Lung (tissue), 11 donors: ENCODE measurements at regions not wholly inside any gene's neighbourhood (a gene's known extent, or its start where the extent isn't known, plus 50 kb on each side); places are given as distances from the start of the nearest gene placed in this dataset.

Experiments
- ATAC-seq: fragments of 200-7000 bp; cut with Tn5 transposase; one replicate; pipeline ENCODE4 v1.9.1; 2020; ENCODE audit warnings: moderate number of reproducible peaks; ENCODE audit not compliant: insufficient read depth, low FRiP score
- DNase-seq, 3 donors: peaks; one replicate each; pipeline ENCODE4 v3.0.0-alpha.2; 2013 to 2017
- H3K27ac ChIP-seq, 2 donors: one replicate each; pipeline ENCODE4 v1.5.1; 2013; ENCODE audit warnings: mild to moderate bottlenecking in 2 of 2, moderate library complexity in 2 of 2, control low read depth in 1 of 2, inconsistent platforms in 1 of 2, low read depth in 1 of 2, low read length in 1 of 2
- H3K27me3 ChIP-seq, 3 donors: one replicate each; pipeline ENCODE4 v1.5.1; 2013; ENCODE audit warnings: low read length in 2 of 3; ENCODE audit not compliant: control insufficient read depth in 3 of 3, insufficient read depth in 3 of 3
- H3K36me3 ChIP-seq, 4 donors: one replicate each; pipeline ENCODE4 v1.5.1; 2013; ENCODE audit warnings: low read length in 4 of 4, mild to moderate bottlenecking in 1 of 4, moderate library complexity in 1 of 4; ENCODE audit not compliant: control insufficient read depth in 4 of 4, insufficient read depth in 4 of 4
- H3K4me1 ChIP-seq, 5 donors: one replicate each; pipeline ENCODE4 v1.5.1; 2013; ENCODE audit warnings: low read length in 5 of 5, mild to moderate bottlenecking in 2 of 5, moderate library complexity in 1 of 5; ENCODE audit not compliant: control insufficient read depth in 5 of 5, insufficient read depth in 5 of 5
- H3K4me3 ChIP-seq: one replicate; pipeline ENCODE4 v1.5.1; 2013; ENCODE audit warnings: mild to moderate bottlenecking, control low read depth, moderate library complexity
- H3K9ac ChIP-seq, 2 donors: one replicate each; pipeline ENCODE4 v1.5.1; 2013; ENCODE audit warnings: low read length in 2 of 2, control low read depth in 1 of 2; ENCODE audit not compliant: insufficient read depth in 1 of 2
- H3K9me3 ChIP-seq, 4 donors: one replicate each; pipeline ENCODE4 v1.5.1; 2013; ENCODE audit warnings: low read length in 3 of 4, mild to moderate bottlenecking in 1 of 4, moderate library complexity in 1 of 4; ENCODE audit not compliant: control insufficient read depth in 4 of 4, insufficient read depth in 3 of 4
- WGBS, 2 donors: extraction: QIAGEN DNeasy Blood & Tissue Kit; methylation state at CpG; one replicate each; pipeline ENCODE4 v1.1.7; 2013; 5-methylcytosine and 5-hydroxymethylcytosine counted together
- TF ChIP-seq, protein P1 (sequence below): IDR thresholded peaks from 2 replicates; pipeline ENCODE4 v1.5.1; 2012; ENCODE audit warnings: mild to moderate bottlenecking; ENCODE audit errors: control extremely low read depth, extremely low read depth
- donor health status: control.
- donor health status: control.
- donor health status: Bipolar disorder and iron deficiency.
- donor health status: healthy.
- donor health status: DM: yes; HTN: yes; CAD: no.

DNA sequence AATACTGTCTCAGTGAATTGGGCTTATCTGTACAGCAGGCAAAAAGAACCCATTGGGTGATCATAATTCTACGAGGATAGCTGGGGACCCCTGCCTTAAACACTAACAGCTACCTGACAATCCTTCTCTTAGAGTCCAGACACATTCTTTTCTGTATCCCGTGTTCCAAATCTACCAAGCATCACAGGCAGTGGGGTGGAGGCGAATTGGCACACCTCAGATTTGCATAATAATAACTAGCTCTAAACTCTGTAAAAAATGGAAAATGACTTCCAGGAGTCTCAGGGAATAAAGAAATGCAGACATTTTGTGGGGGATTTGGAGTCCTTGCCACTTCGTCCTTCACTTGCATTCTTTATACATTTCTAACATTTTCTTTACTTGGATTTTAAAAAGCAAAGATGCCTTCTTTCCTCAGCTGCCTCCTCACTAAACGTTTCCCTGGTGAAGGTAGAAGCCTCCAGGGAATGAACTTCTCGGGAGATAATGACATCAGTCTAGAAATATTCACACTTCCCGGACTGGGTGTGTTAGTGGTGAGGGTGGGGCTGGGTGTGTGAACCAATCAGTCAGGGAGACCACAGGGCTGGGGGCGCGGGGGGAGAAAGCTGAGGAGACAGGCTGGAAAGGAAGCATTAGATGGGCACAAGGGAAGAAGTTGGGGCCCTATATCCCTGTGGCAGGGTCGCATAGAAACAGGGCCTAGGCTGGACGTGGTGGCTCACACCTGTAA lies 59.1 kb upstream of the BOD1L2 start:
- WGBS, 2 donors, result 69 to 80% methylated on average over 11 of the region's 11 CpGs
- H3K27me3 ChIP-seq, result no peaks in the 10 kb centered on the region
- no peaks in the 10 kb centered on the region for H3K36me3 ChIP-seq
- no peak for DNase-seq
- no peak overlapping the region for H3K27ac ChIP-seq
- no peaks in the 10 kb centered on the region for H3K4me1 ChIP-seq
- no peak for ATAC-seq
- TF ChIP-seq, protein P1, sequence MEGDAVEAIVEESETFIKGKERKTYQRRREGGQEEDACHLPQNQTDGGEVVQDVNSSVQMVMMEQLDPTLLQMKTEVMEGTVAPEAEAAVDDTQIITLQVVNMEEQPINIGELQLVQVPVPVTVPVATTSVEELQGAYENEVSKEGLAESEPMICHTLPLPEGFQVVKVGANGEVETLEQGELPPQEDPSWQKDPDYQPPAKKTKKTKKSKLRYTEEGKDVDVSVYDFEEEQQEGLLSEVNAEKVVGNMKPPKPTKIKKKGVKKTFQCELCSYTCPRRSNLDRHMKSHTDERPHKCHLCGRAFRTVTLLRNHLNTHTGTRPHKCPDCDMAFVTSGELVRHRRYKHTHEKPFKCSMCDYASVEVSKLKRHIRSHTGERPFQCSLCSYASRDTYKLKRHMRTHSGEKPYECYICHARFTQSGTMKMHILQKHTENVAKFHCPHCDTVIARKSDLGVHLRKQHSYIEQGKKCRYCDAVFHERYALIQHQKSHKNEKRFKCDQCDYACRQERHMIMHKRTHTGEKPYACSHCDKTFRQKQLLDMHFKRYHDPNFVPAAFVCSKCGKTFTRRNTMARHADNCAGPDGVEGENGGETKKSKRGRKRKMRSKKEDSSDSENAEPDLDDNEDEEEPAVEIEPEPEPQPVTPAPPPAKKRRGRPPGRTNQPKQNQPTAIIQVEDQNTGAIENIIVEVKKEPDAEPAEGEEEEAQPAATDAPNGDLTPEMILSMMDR, result no peak
- H3K4me3 ChIP-seq, result no peak overlapping the region
- H3K9ac ChIP-seq, result no peak overlapping the region
- peaks cover 0 to 6% (median 0%) of the 10 kb centered on the region in 4 donors for H3K9me3 ChIP-seq

DNA sequence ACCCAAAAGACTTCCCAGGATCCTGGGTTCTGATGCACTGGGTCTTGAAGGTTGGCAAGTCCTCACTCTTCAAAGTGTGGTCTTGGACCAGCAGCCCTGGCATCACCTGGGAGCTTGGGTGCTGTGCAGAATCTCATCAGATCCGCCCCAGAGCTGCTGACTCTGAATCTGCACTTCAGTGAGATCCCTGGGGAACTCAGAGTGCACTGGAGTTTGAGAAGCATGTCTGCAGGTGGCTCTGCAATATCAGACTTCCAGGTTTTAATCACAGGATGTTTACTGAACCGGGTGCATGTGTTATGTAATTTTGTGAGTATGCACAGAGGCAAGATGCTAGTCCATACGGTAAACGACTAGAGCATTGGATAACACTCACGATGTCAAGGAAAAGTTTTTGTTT lies 58.0 kb upstream of the BOD1L2 start:
- TF ChIP-seq, protein P1, result no peak
- Histone ChIP-seq H3K4me1 (peaks cover 0 to 9% (median 3%) of the 10 kb centered on the region in 5 donors), H3K9me3 (peaks cover 0 to 3% (median 0%) of the 10 kb centered on the region in 4 donors), H3K27me3 (peaks cover 0 to 3% (median 0%) of the 10 kb centered on the region in 3 donors), H3K4me3 (no peak overlapping the region), H3K36me3 (no peaks in the 10 kb centered on the region), H3K9ac (no peak overlapping the region), H3K27ac (no peak overlapping the region)
- ATAC-seq (no peak), DNase-seq (no peak)
- 67 to 86% methylated on average over 5 of the region's 5 CpGs for WGBS, 2 donors

DNA sequence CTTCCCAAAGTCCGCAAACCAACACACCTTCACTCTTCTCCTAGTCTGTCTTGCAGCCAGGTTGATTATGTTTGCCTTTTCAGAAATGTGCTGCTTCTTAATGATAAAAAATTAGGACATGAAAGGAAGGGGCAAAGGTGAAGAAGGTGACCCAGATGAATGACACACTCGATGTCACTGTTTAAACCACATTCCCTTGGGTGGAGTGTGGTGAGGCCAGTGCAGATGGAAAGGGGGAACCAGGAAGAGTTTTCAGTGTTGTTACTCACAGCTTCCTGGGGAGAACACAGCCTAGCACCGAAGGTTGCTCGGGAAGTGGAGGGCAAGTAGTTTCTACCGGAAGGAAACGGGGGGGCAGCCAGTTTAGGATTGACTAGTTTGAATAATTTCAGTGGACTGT lies 57.2 kb upstream of the BOD1L2 start:
- peaks cover 0 to 3% (median 0%) of the 10 kb centered on the region in 3 donors for H3K27me3 ChIP-seq
- H3K36me3 ChIP-seq, result no peaks in the 10 kb centered on the region
- no peak for DNase-seq
- H3K9ac ChIP-seq, result no peak overlapping the region
- H3K27ac ChIP-seq, result no peak overlapping the region
- H3K4me1 ChIP-seq, result peaks cover 0 to 16% (median 5%) of the 10 kb centered on the region in 5 donors
- H3K4me3 ChIP-seq, result no peak overlapping the region
- whole genome bisulfite sequencing, 2 donors, result 50 to 56% methylated on average over 6 of the region's 6 CpGs
- ATAC-seq, result no peak
- TF ChIP-seq, protein P1, result no peak
- peaks cover 0 to 3% (median 0%) of the 10 kb centered on the region in 4 donors for H3K9me3 ChIP-seq
